Karpas-422 (cell line): ENCODE measurements at regions not wholly inside any gene's neighbourhood (a gene's known extent, or its start where the extent isn't known, plus 50 kb on each side); places are given as distances from the start of the nearest gene placed in this dataset.

Experiments
- DNase-seq: peaks from one replicate; pipeline ENCODE4 v3.0.0-alpha.2; 2015
- H2AFZ ChIP-seq: fragments of 200-600 bp; sonication (generic); 2 replicates; pipeline ENCODE4 v1.6.1; 2014; ENCODE audit warnings: antibody characterized with exemption, low read length, mixed read lengths
- H3K27ac ChIP-seq: fragments of 200-600 bp; sonication (generic); 2 replicates; pipeline ENCODE4 v1.5.1; 2014; ENCODE audit warnings: mild to moderate bottlenecking, low read length, moderate library complexity
- H3K27me3 ChIP-seq: fragments of 200-600 bp; sonication (generic); 2 replicates; pipeline ENCODE4 v1.6.1; 2014; ENCODE audit warnings: low read length, mixed read lengths
- H3K36me3 ChIP-seq: fragments of 200-600 bp; sonication (generic); 2 replicates; pipeline ENCODE4 v1.6.1; 2014; ENCODE audit warnings: low read length, mixed read lengths; ENCODE audit not compliant: insufficient read depth
- H3K4me1 ChIP-seq: fragments of 200-600 bp; sonication (generic); 2 replicates; pipeline ENCODE4 v1.6.1; 2014; ENCODE audit warnings: mild to moderate bottlenecking, low read length, mixed read lengths
- H3K4me2 ChIP-seq: fragments of 200-600 bp; sonication (generic); 2 replicates; pipeline ENCODE4 v1.6.1; 2014; ENCODE audit warnings: low read length, low read depth, mild to moderate bottlenecking; ENCODE audit not compliant: poor library complexity, severe bottlenecking
- H3K4me3 ChIP-seq: fragments of 200-600 bp; sonication (generic); 2 replicates; pipeline ENCODE4 v1.5.1; 2014; ENCODE audit warnings: mild to moderate bottlenecking, antibody characterized with exemption, low read length, mixed read lengths
- H3K79me2 ChIP-seq: fragments of 200-600 bp; sonication (generic); 2 replicates; pipeline ENCODE4 v1.6.1; 2014; ENCODE audit warnings: mild to moderate bottlenecking, low read length, mixed read lengths
- H3K9ac ChIP-seq: fragments of 200-600 bp; sonication (generic); 2 replicates; pipeline ENCODE4 v1.6.0; 2014; ENCODE audit warnings: low read length
- H3K9me2 ChIP-seq: fragments of 200-600 bp; sonication (generic), shearing (Covaris generic); replicated peaks from 2 replicates; pipeline ENCODE4 v1.6.0; 2014; ENCODE audit warnings: mild to moderate bottlenecking, low read length, moderate library complexity; ENCODE audit not compliant: insufficient read depth
- H3K9me3 ChIP-seq: fragments of 300-700, 200-600 bp; sonication (generic); 2 replicates; pipeline ENCODE4 v1.6.1; 2014; ENCODE audit warnings: low read length, mixed read lengths
- H4K20me1 ChIP-seq: fragments of 200-600 bp; sonication (generic); 2 replicates; pipeline ENCODE4 v1.6.1; 2014; ENCODE audit warnings: mild to moderate bottlenecking, antibody characterized with exemption, low read length, low read depth; ENCODE audit not compliant: insufficient read depth

- no peak for DNase-seq
- H3K79me2 ChIP-seq, result no peaks in the 10 kb centered on the region
- no peak overlapping the region for H3K4me2 ChIP-seq
- no peaks in the 10 kb centered on the region for H3K27me3 ChIP-seq
- H4K20me1 ChIP-seq, result no peaks in the 10 kb centered on the region
- no peaks in the 10 kb centered on the region for H3K36me3 ChIP-seq
- no peak overlapping the region for H3K4me3 ChIP-seq
- no peaks in the 10 kb centered on the region for H3K4me1 ChIP-seq
- no peaks in the 10 kb centered on the region for H3K9me2 ChIP-seq
- H3K9me3 ChIP-seq, result no peaks in the 10 kb centered on the region
- H3K27ac ChIP-seq, result no peak overlapping the region
- no peak overlapping the region for H3K9ac ChIP-seq
- no peak overlapping the region for H2AFZ ChIP-seq
Measured at GRCh38 chr7:67452516-67453026, 455.9 kb downstream of the TYW1 start.

GRCh38 chr7:67453580-67454380 lies 457.1 kb downstream of the TYW1 start:
- H3K4me3 ChIP-seq, result no peak overlapping the region
- no peak overlapping the region for H2AFZ ChIP-seq
- H4K20me1 ChIP-seq, result no peaks in the 10 kb centered on the region
- H3K79me2 ChIP-seq, result no peaks in the 10 kb centered on the region
- DNase-seq, result no peak
- no peak overlapping the region for H3K4me2 ChIP-seq
- H3K27ac ChIP-seq, result no peak overlapping the region
- no peaks in the 10 kb centered on the region for H3K9me2 ChIP-seq
- H3K9me3 ChIP-seq, result no peaks in the 10 kb centered on the region
- no peaks in the 10 kb centered on the region for H3K27me3 ChIP-seq
- no peaks in the 10 kb centered on the region for H3K36me3 ChIP-seq
- H3K9ac ChIP-seq, result no peak overlapping the region
- H3K4me1 ChIP-seq, result no peaks in the 10 kb centered on the region

GRCh38 chr7:67455508-67455907 lies 458.9 kb downstream of the TYW1 start:
- Histone ChIP-seq H3K9me3 (no peaks in the 10 kb centered on the region), H3K4me3 (no peak overlapping the region), H3K36me3 (no peaks in the 10 kb centered on the region), H3K4me2 (no peak overlapping the region), H4K20me1 (no peaks in the 10 kb centered on the region), H2AFZ (no peak overlapping the region), H3K9me2 (no peaks in the 10 kb centered on the region), H3K79me2 (no peaks in the 10 kb centered on the region), H3K9ac (no peak overlapping the region), H3K27me3 (no peaks in the 10 kb centered on the region), H3K27ac (no peak overlapping the region), H3K4me1 (no peaks in the 10 kb centered on the region)
- no peak for DNase-seq

GRCh38 chr7:67462781-67463191 lies 466.2 kb downstream of the TYW1 start:
- no peak overlapping the region for H2AFZ ChIP-seq
- no peak overlapping the region for H3K27ac ChIP-seq
- H3K9me2 ChIP-seq, result no peaks in the 10 kb centered on the region
- H3K36me3 ChIP-seq, result no peaks in the 10 kb centered on the region
- no peaks in the 10 kb centered on the region for H3K9me3 ChIP-seq
- no peak overlapping the region for H3K4me2 ChIP-seq
- H3K79me2 ChIP-seq, result no peaks in the 10 kb centered on the region
- H3K4me3 ChIP-seq, result no peak overlapping the region
- no peaks in the 10 kb centered on the region for H3K4me1 ChIP-seq
- H3K27me3 ChIP-seq, result no peaks in the 10 kb centered on the region
- DNase-seq, result no peak
- no peaks in the 10 kb centered on the region for H4K20me1 ChIP-seq
- no peak overlapping the region for H3K9ac ChIP-seq

GRCh38 chr7:67463316-67463715 lies 466.7 kb downstream of the TYW1 start:
- Histone ChIP-seq H3K9ac (no peak overlapping the region), H3K4me2 (no peak overlapping the region), H2AFZ (no peak overlapping the region), H3K27me3 (no peaks in the 10 kb centered on the region), H3K27ac (no peak overlapping the region), H3K9me2 (no peaks in the 10 kb centered on the region), H3K36me3 (no peaks in the 10 kb centered on the region), H4K20me1 (no peaks in the 10 kb centered on the region), H3K79me2 (no peaks in the 10 kb centered on the region), H3K4me1 (no peaks in the 10 kb centered on the region), H3K9me3 (no peaks in the 10 kb centered on the region), H3K4me3 (no peak overlapping the region)
- DNase-seq, result no peak

- H3K4me2 ChIP-seq, result no peak overlapping the region
- no peaks in the 10 kb centered on the region for H3K79me2 ChIP-seq
- H3K4me3 ChIP-seq, result no peak overlapping the region
- no peaks in the 10 kb centered on the region for H3K27me3 ChIP-seq
- no peaks in the 10 kb centered on the region for H3K36me3 ChIP-seq
- H3K4me1 ChIP-seq, result no peaks in the 10 kb centered on the region
- no peaks in the 10 kb centered on the region for H3K9me3 ChIP-seq
- H3K27ac ChIP-seq, result no peak overlapping the region
- no peak overlapping the region for H2AFZ ChIP-seq
- H4K20me1 ChIP-seq, result no peaks in the 10 kb centered on the region
- no peak for DNase-seq
- H3K9me2 ChIP-seq, result no peaks in the 10 kb centered on the region
- no peak overlapping the region for H3K9ac ChIP-seq
Measured at GRCh38 chr7:67463983-67464382, 467.4 kb downstream of the TYW1 start.

GRCh38 chr7:67466109-67466508 lies 469.5 kb downstream of the TYW1 start:
- Histone ChIP-seq H4K20me1 (no peaks in the 10 kb centered on the region), H3K36me3 (no peaks in the 10 kb centered on the region), H3K4me3 (no peak overlapping the region), H3K9me2 (no peaks in the 10 kb centered on the region), H3K27me3 (no peaks in the 10 kb centered on the region), H3K4me1 (no peaks in the 10 kb centered on the region), H3K4me2 (no peak overlapping the region), H3K9me3 (no peaks in the 10 kb centered on the region), H3K27ac (no peak overlapping the region), H2AFZ (no peak overlapping the region), H3K79me2 (no peaks in the 10 kb centered on the region), H3K9ac (no peak overlapping the region)
- DNase-seq, result no peak

GRCh38 chr7:67470256-67470751 lies 473.7 kb downstream of the TYW1 start:
- Histone ChIP-seq H3K9ac (no peak overlapping the region), H3K9me3 (no peaks in the 10 kb centered on the region), H3K9me2 (0 out of 2 replicates have a peak, but pooled peaks cover 3% of the 10 kb centered on the region), H2AFZ (no peak overlapping the region), H3K79me2 (no peaks in the 10 kb centered on the region), H3K27ac (no peak overlapping the region), H3K4me2 (no peak overlapping the region), H3K36me3 (no peaks in the 10 kb centered on the region), H3K4me1 (no peaks in the 10 kb centered on the region), H3K4me3 (no peak overlapping the region), H4K20me1 (no peaks in the 10 kb centered on the region), H3K27me3 (no peaks in the 10 kb centered on the region)
- no peak for DNase-seq
